ENCODE measurements at regions not wholly inside any gene's neighbourhood (a gene's known extent, or its start where the extent isn't known, plus 50 kb on each side); places are given as distances from the start of the nearest gene placed in this dataset.

- intact Hi-C loops (cut with micrococcal nuclease) = no loop called here
- Histone ChIP-seq H3K9me1 (ENCODE audit: control insufficient read depth, insufficient read depth, low read length) (no peaks in the 10 kb centered on the region), H3K79me2 (ENCODE audit: control insufficient read depth, insufficient read depth, low read length) (no peaks in the 10 kb centered on the region), H3K4me3 (no peak overlapping the region), H3K4me2 (ENCODE audit: insufficient read depth, low read length) (no peak overlapping the region), H2AFZ (ENCODE audit: low read depth, low read length) (no peak overlapping the region), H3K9ac (ENCODE audit: insufficient read depth in 1 of 2, low read depth in 2 of 2, low read length in 2 of 2) (no peak overlapping the region), H4K20me1 (replicated peaks; ENCODE audit: control insufficient read depth, insufficient read depth, low read length) (no peaks in the 10 kb centered on the region), H3K9me3 (replicated peaks; ENCODE audit: control insufficient read depth, insufficient read depth, low read depth, low read length) (no peaks in the 10 kb centered on the region), H3K27ac (ENCODE audit: extremely low read depth, low read depth, low read length) (no peak overlapping the region), H3K27me3 (ENCODE audit: control insufficient read depth in 2 of 2, insufficient read depth in 2 of 2, low read length in 2 of 2) (no peaks in the 10 kb centered on the region), H3K4me1 (replicated peaks in 1 of 2; ENCODE audit: control insufficient read depth in 2 of 2, insufficient read depth in 2 of 2, low read length in 2 of 2) (no peaks in the 10 kb centered on the region), H3K36me3 (ENCODE audit: control insufficient read depth, insufficient read depth, low read length) (no peaks in the 10 kb centered on the region)
- CTCF ChIA-PET (ENCODE audit: low intra/inter-chr PET ratio) = no interaction called here
- in situ Hi-C loops (cut with MboI) = no loop called here
- ATAC-seq = no peak
- 1% methylated on average over 8 of the region's 8 CpGs for WGBS (ENCODE audit: insufficient coverage, low coverage, missing lambda C conversion rate)
- no TSS peak for BruUV-seq (replicated peaks)
- POLR2A ChIA-PET = no interaction called here
- no peak for FAIRE-seq
- DNase-seq (ENCODE audit: extremely low read depth in 1 of 4, low spot score in 3 of 4) = no peak
- no peak for TF ChIP-seq ZC3H8 (IDR thresholded peaks at IDR 0.05)
- TF ChIP-seq RNF219 (CRISPR knock-in tag; IDR thresholded peaks at IDR 0.05) = no peak
- no peak for TF ChIP-seq ILF3 (IDR thresholded peaks at IDR 0.05; ENCODE audit: borderline replicate concordance)
- peak; percentile 29; the same call in 1 of the 2 replicates for TF ChIP-seq C11orf30 (IDR thresholded peaks at IDR 0.05; ENCODE audit: low read depth)
- no peak for TF ChIP-seq RBM39 (optimal IDR thresholded peaks at IDR 0.05; ENCODE audit: low read depth, low read length)
- no peak for TF ChIP-seq ATF4 (CRISPR knock-in tag; IDR thresholded peaks at IDR 0.05)
- TF ChIP-seq CSDE1 (IDR thresholded peaks at IDR 0.05) = no peak
- TF ChIP-seq NFE2L1 (tag; IDR thresholded peaks at IDR 0.05; ENCODE audit: borderline replicate concordance, low read depth) = peak; percentile 28; the same call in 1 of the 2 replicates
- TF ChIP-seq MAFF (IDR thresholded peaks at IDR 0.05; ENCODE audit: low read length) = 0 out of 2 replicates have a peak, but pooled peaks have one; percentile 2
- no peak for TF ChIP-seq FOXJ2 (tag; IDR thresholded peaks at IDR 0.05)
- TF ChIP-seq ZNF395 (CRISPR knock-in tag; IDR thresholded peaks at IDR 0.05) = no peak
- TF ChIP-seq NFE2 (IDR thresholded peaks at IDR 0.05; ENCODE audit: low read depth) = peak; percentile 33; the same call in 1 of the 2 replicates
- TF ChIP-seq ZNF316 (IDR thresholded peaks at IDR 0.05) = peak; percentile 31; the same call in 1 of the 2 replicates
- no peak for TF ChIP-seq NCOA1 (IDR thresholded peaks at IDR 0.05; ENCODE audit: low read depth)
- no peak for TF ChIP-seq FUS (optimal IDR thresholded peaks at IDR 0.05; ENCODE audit: low read depth, low read length)
- TF ChIP-seq HINFP (tag; conservative IDR thresholded peaks at IDR 0.05; ENCODE audit: low read depth) = no peak
- TF ChIP-seq MAFG (tag; conservative IDR thresholded peaks at IDR 0.05) = 0 out of 2 replicates have a peak, but pooled peaks have one; percentile 25
These were observed 160.0 kb downstream of the TMEM161B start for GRCh38 chr5:88108490-88109279.

Data from K562 (cell line).